HEK293T (cell line): ENCODE measurements at regions not wholly inside any gene's neighbourhood (a gene's known extent, or its start where the extent isn't known, plus 50 kb on each side); places are given as distances from the start of the nearest gene placed in this dataset.

Experiments
- CTCF ChIA-PET: fragments of 350-600 bp; formaldehyde crosslinking; extraction: SDS; loops from one replicate; lab custom pipeline; 2021; ENCODE audit warnings: antibody characterized with exemption, inconsistent platforms; lab: Yijun Ruan, JAX
- POLR2A ChIA-PET: fragments of 350-600 bp; formaldehyde crosslinking; extraction: SDS; loops from one replicate; lab custom pipeline; 2020; ENCODE audit warnings: antibody characterized with exemption, inconsistent platforms; lab: Yijun Ruan, JAX
- DNase-seq: peaks from one replicate; pipeline ENCODE4 v3.0.0; 2012; ENCODE audit warnings: mixed read lengths; ENCODE audit errors: extremely low spot score
- ARNT ChIP-seq: fragments of 450-650 bp; IDR thresholded peaks from 2 replicates; pipeline ENCODE4 v1.6.1; 2017; ENCODE audit warnings: mild to moderate bottlenecking
- BHLHE40 ChIP-seq: fragments of 450-650 bp; IDR thresholded peaks from 2 replicates; pipeline ENCODE4 v1.6.1; 2016; ENCODE audit warnings: mild to moderate bottlenecking, moderate library complexity, borderline replicate concordance
- CTBP1 ChIP-seq: fragments of 450-650 bp; IDR thresholded peaks from 2 replicates; pipeline ENCODE4 v1.6.1; 2016; ENCODE audit warnings: borderline replicate concordance
- ELF4 ChIP-seq: fragments of 450-650 bp; IDR thresholded peaks from 2 replicates; pipeline ENCODE4 v1.6.1; 2017; ENCODE audit warnings: antibody characterized with exemption
- FOXA1 ChIP-seq: fragments of 450-650 bp; IDR thresholded peaks from 2 replicates; pipeline ENCODE4 v1.6.1; 2016; ENCODE audit warnings: mild to moderate bottlenecking
- FOXK2 ChIP-seq: fragments of 450-650 bp; IDR thresholded peaks from 2 replicates; pipeline ENCODE4 v1.6.1; 2016; ENCODE audit warnings: mild to moderate bottlenecking
- FOXM1 ChIP-seq: fragments of 450-650 bp; IDR thresholded peaks from 2 replicates; pipeline ENCODE4 v1.6.1; 2017; ENCODE audit warnings: mild to moderate bottlenecking, borderline replicate concordance
- HDGF ChIP-seq: fragments of 450-650 bp; IDR thresholded peaks from 2 replicates; pipeline ENCODE4 v1.6.1; 2017; ENCODE audit warnings: antibody characterized with exemption, borderline replicate concordance
- L3MBTL2 ChIP-seq: fragments of 450-650 bp; conservative IDR thresholded peaks from 2 replicates; pipeline ENCODE4 v1.6.1; 2016; ENCODE audit warnings: mild to moderate bottlenecking
- LEF1 ChIP-seq: fragments of 450-650 bp; IDR thresholded peaks from 2 replicates; pipeline ENCODE4 v1.6.1; 2017; ENCODE audit warnings: mild to moderate bottlenecking, borderline replicate concordance
- NFRKB ChIP-seq: fragments of 450-650 bp; IDR thresholded peaks from 2 replicates; pipeline ENCODE4 v1.6.1; 2016; ENCODE audit warnings: mild to moderate bottlenecking, moderate library complexity
- SP1 ChIP-seq: fragments of 450-650 bp; IDR thresholded peaks from 2 replicates; pipeline ENCODE4 v1.6.1; 2017
- SUZ12 ChIP-seq: fragments of 450-650 bp; IDR thresholded peaks from 2 replicates; pipeline ENCODE4 v1.6.1; 2016; ENCODE audit warnings: mild to moderate bottlenecking
- TARDBP ChIP-seq: fragments of 450-650 bp; IDR thresholded peaks from 2 replicates; pipeline ENCODE4 v1.6.1; 2016
- ZNF384 ChIP-seq: fragments of 450-650 bp; IDR thresholded peaks from 2 replicates; pipeline ENCODE4 v1.6.1; 2016
- TF ChIP-seq, protein P1 (sequence below): fragments of 450-650 bp; IDR thresholded peaks from 2 replicates; pipeline ENCODE4 v1.6.1; 2016

DNA sequence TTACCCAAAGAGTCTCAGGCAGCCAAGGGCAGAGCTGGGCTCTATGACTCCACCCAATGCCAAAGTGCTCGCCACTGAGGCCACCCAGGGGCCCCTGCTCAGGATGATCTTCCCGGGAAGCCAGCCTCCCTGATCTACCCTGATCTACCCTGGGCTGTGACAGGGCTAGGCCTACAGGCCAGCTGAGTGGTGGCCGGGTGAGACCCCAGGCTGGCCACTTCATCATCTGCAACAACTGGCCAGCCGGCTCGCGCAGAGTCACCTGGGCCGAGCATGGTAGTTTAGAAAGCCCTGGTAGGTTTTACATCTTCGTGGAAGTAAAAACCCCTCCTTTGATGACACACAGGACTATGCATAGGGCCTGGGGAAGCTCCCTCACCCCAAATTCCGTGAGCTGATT lies 276.3 kb downstream of the NDUFA10 start:
- TF ChIP-seq ARNT (no peak), CTBP1 (no peak), NFRKB (no peak), SUZ12 (no peak), FOXM1 (no peak), L3MBTL2 (no peak), HDGF (no peak), FOXA1 (no peak), ZNF384 (no peak), LEF1 (no peak), SP1 (no peak), FOXK2 (no peak), BHLHE40 (no peak), ELF4 (no peak), TARDBP (no peak)
- TF ChIP-seq, protein P1, sequence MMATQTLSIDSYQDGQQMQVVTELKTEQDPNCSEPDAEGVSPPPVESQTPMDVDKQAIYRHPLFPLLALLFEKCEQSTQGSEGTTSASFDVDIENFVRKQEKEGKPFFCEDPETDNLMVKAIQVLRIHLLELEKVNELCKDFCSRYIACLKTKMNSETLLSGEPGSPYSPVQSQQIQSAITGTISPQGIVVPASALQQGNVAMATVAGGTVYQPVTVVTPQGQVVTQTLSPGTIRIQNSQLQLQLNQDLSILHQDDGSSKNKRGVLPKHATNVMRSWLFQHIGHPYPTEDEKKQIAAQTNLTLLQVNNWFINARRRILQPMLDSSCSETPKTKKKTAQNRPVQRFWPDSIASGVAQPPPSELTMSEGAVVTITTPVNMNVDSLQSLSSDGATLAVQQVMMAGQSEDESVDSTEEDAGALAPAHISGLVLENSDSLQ: no peak
- DNase-seq: no peak
- ChIA-PET POLR2A (no interaction called here), CTCF (no interaction called here)

DNA sequence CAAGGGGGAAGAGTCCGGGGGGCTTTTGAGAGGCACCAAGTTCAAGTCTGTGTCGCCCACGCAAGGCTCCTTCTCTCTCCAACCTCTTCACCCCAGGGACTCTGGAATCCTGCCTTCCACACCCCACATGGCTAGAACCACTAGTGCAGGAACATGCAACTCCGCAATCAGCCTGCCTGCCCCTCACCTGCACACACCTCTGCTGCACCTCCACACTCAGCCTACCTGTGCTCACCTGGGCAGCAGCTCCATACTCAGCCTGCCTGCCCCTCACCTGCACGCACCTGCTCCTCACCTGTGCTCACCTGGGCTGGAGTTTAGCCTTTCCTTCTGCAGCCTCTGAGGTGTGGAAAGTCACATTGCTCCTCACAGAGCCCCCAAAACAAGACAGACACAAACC lies 277.4 kb downstream of the NDUFA10 start:
- TF ChIP-seq SUZ12 (no peak), CTBP1 (no peak), FOXK2 (no peak), NFRKB (no peak), FOXA1 (no peak), ZNF384 (no peak)
- TF ChIP-seq, protein P1: no peak
- no peak for DNase-seq
- CTCF ChIA-PET: no interaction called here

DNA sequence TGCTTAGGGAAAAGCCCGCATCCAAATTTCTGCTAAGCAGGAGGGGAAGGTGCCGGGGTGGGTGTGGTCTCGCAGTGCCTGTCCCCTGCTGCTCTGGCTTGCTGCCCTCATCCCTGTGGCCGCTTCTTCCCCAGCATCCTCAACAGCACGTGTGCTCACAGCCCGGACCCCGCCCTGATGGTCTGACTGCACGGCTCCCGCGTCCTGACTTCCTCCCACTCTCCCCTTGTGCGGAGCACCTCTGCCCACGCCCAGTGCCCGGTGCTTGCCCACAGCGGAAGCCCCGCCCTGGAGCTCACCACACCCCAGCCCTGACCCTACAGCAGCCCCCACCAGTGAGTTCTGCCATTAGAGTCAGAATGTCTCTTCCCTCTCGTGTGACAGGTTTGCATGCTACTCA lies 277.9 kb downstream of the NDUFA10 start:
- no peak for DNase-seq
- TF ChIP-seq CTBP1 (no peak), SUZ12 (no peak), ZNF384 (no peak)
- CTCF ChIA-PET: no interaction called here
- POLR2A ChIA-PET: no interaction called here

More for the DNA sequence above, 277.4 kb downstream of the NDUFA10 start:
- POLR2A ChIA-PET: no interaction called here

DNA sequence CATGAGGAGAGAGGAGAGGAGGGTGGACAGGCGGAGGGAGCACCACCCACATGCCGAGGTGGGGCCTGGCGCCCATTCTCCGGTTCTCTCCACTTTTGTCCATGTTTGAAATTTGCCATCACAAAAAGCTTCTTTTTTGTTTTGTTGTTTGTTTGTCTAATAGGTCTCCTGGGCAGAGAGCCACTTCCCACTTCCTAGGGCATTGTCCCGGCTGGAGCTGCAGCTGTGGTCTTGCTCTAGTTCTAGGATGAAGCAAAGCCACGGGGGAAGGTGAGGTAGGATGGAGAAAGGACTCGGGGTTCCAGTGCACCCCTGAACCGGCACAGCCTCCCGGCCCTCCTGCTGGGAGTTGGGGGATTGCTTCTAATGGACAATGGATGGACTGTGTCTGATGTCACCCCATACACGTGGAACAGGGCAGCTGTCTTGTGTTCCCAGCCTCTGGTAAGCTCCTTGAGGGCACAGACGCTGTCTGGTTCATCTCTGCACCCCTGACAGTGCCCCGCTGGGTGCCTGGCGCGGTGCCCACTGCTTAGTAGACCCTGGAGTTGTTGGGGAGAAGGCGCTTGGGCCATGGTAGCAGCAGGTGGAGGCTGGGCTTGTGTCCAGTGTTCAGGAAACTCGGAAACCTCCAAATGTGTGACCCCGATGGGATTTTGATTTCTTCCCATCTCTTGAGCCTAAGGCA lies 278.4 kb downstream of the NDUFA10 start:
- ChIA-PET POLR2A (no interaction called here), CTCF (no interaction called here)
- no peak for DNase-seq
- TF ChIP-seq HDGF (no peak), FOXK2 (no peak), ZNF384 (no peak), FOXA1 (no peak), ELF4 (no peak), TARDBP (no peak), L3MBTL2 (no peak), SUZ12 (no peak), NFRKB (no peak), FOXM1 (no peak), ARNT (no peak), CTBP1 (no peak), LEF1 (no peak), BHLHE40 (no peak), SP1 (no peak)
- TF ChIP-seq, protein P1: no peak

DNA sequence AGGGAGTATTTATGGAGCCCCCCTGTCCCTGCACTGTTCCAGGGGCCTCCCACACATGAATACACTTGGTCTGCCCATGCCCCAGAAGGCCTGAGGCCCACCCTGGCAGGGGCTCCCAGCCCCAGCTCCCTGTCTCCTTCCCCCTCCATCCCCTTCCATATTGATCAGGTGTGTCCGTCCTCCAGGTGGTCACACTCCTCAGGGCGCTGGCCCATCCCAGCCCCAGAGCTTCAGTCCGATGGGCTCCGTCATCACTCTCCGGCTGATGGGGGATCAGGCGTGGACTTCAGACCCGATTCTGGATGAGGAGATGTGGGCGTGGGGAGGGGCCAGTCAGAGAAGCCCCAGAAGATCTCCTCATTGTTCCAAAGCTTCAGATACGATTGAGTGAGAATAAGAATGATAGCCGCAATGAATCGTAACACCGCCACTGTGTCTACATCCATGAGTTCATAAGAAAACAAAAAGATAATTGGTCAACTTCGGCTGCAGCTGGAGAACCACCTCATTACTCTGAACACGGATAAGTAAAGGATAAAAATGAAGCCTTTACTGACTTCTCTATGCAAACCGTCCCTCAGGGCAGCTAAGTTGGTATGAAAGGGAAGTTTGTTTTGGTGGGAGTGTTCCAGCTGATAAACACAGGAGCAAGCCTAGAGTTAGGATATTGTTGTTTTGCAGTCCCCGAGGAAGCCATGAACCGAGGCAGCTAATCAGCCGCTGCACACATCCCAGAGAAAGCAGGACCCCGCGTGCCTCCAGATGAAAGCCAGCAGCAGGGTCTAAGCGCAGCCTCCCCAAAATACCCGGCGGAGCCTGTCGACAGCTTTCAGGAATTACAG lies 279.5 kb downstream of the NDUFA10 start:
- DNase-seq: no peak
- POLR2A ChIA-PET: no interaction called here
- CTCF ChIA-PET: no interaction called here
- TF ChIP-seq L3MBTL2 (no peak), TARDBP (no peak), LEF1 (no peak), FOXK2 (no peak), NFRKB (no peak), BHLHE40 (no peak), ELF4 (no peak), FOXA1 (no peak), SP1 (no peak), ARNT (no peak), FOXM1 (no peak), SUZ12 (no peak), CTBP1 (no peak), HDGF (no peak), ZNF384 (no peak)
- TF ChIP-seq, protein P1: no peak
